NOMO-1 treated with dmso at 0.1 percent for 144 hours (cell line): ENCODE measurements at regions not wholly inside any gene's neighbourhood (a gene's known extent, or its start where the extent isn't known, plus 50 kb on each side); places are given as distances from the start of the nearest gene placed in this dataset.
A peak's percentile ranks its signal among the peaks of the same experiment; 100 is the strongest.
"Not testable (repeated sequence)": the region's sequence is repeated elsewhere in the genome, so short reads cannot be mapped to it uniquely, and the experiment has no call there.

Source experiments
- DNase-seq: peaks from one replicate; lab custom pipeline; 2025; ENCODE audit not compliant: unreplicated experiment; lab: John Stamatoyannopoulos, UW

DNA sequence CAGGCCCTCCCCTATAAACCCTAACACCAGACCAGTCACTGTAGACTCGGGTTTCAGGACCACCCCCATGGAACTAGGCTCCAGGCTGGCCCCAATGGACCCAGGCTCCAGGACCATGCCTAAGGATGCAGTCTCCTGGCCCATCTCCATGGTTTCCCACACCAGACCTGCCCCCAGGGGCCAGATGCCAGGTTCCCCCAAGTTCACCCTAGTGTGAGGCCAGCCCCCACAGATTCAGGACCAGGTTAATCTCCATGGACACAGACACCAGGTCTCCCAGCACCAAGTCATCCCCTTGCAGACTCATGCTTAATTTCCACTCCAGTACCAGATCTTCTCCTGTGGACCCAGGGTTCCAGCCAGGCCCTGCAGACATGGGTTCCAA is 103.8 kb upstream of the LANCL2 start:
- no peak for DNase-seq

DNA sequence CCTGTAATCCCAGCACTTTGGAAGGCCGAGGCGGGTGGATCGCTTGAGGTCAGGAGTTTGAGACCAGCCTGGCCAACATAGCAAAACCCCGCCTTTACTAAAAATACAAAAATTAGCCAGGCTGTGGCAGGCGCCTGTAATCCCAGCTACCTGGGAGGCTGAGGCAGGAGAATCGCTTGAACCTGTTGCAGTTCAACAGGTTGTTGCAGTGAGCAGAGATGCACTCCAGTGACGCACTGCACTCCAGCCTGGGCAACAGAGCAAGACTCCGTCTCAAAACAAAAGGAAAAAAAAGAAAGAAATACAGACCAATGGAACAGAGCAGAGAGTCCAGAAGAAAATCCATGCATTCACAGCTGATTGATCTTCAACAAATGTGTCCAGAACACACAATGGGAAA is 99.8 kb upstream of the LANCL2 start:
- not testable (repeated sequence) for DNase-seq

DNA sequence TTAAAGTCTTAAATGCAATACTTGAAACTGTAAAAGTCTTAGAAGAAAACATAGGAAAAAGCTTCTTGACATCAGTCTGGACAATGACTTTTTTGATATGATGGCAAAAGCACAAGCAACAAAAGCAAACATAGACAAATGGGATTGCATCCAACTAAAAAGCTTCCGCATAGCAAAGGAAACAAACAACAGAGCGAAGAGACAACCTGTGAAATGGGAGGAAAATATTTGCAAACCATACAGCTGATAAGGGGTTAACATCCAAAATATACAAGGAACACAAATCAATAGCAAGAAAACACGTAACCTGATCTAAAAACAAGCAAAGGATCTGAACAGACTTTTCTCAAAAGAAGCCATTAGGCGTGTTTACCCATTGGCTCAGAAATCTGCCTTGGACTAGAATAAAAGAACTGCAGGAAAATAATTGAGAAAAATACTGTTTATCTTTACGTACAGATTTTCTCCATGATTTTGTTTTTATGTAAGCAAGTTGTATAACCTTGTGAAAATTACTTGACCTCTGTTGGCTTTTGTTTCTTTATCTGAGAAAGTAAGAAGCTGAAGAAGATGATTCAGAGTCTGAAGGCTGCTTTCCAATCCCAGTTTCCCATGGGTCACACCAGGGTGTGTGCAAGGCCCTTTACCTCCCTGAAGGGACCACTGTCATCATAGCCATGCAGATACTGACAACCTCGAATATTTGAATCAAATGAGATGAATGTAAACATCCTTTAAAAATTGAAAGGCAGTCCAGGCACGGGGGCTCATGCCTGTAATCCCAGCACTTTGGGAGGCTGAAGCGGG is 99.1 kb upstream of the LANCL2 start:
- no peak for DNase-seq

DNA sequence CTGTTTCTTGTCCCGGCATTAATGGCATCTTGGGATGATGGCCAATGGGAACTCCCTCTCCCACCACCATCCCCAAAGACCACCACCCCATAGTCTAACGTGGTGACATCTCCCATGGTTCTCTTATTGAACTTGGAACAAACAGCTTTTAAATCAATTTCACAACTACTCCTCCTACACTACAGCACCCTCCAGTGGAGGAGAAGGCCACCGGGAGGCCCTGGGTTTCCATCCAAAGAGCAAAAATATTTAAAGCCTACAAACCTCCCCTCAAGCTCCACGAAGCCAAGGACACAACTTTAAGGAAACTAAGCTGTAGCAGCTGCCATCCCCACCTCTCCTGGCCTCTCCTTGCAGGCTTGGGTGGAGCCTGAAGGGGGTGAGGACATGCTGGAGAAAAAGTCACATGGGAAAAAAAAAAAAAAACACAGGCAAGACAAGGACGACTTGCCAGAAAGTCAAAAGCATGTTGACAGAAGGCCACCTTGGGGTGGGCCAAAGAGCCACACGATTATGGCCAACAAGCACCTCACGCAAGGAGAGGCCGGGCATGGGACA is 94.0 kb upstream of the LANCL2 start:
- DNase-seq = no peak

DNA sequence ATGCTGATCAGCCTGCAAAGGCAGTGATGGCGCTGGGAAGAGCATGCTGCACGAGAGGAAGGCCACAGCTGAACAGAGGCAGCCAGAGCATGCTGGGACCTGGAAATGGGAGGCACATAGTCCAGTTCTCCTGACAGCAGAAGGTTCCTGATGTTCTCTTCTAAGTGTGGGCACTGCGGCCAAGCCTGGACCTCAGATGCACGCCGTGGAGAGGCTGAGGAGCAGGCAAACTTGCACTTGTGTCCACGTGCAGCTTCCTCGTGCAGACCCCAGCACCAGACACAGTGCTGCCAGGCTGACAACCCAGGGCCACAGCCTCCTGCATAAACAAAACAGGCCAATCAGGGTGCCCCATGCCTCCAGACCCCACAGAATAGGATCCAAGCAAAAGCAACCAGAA is 93.5 kb upstream of the LANCL2 start:
- no peak for DNase-seq

DNA sequence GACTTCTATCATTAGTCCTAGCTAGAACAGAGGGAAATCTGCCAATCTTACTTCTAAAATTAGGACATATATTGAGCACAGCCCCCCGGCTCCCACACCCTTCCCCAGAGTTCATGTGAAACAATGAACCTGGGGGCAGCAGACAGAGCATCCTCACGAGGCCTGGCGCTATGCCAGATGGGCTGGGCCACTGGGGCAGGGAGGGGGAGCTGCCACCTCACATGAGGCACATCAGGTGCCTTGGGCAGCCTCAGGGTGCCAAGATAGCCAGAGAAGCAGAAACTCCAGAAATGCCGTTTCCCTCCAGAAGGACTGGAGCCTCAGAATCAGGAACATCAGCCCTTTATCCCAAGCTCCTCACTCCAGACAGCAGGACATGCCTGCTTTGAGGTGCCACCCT is 92.8 kb upstream of the LANCL2 start:
- no peak for DNase-seq

DNA sequence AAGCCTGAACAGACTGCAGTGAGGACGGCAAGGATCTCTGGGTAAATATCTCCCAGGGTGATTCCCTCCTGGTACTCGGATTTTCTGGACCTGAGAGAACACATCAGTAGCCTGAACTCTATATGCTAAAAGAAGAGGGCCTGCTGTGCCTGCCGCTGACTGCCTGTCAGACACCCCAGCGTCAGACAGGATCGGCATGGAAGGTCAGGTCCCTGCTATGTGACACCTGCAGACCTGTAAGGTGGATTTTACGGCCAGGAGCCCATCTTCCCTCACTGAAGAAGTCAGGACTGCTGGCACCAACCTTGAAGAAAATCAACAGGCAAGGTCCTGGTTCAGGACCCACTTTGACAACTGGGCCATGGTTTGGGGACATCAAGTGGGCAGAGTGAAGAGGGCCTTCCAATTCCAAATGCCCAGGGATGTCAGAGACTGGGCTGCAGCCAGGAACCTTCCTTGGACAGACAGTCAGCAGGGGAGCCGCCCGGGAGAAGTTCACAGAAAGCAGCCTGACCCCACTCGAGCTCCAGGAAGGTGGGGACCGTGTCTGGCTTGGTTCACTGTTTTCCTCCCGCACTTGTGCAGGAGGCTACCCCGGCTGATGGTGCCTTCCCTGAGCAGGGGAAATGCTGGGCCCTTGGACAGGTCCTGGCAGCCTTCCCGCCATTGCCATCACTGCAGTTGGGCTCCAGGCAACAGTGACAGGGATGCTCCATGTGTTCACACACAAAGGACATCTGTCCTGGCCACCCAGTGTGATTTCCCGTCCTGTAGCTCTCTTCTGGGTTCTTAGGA is 91.8 kb upstream of the LANCL2 start:
- no peak for DNase-seq

DNA sequence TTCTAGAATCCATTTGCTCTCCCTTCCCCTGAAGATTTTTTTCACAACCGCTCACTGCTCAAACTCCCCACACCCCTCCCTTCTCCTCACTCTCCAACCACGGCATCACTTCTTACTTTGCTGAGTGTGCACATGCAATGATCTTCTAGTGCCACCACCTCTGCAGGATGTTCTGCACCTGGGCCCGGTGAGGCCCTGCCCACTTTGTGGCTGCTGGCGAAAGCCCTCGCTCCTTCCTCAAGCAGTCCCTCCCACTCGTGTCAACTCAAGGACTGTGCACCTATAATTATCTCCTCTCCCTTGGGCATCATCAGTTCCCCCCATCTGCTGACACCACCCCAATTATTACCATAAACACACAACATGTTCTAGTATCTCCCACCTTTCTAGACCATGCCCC is 91.0 kb upstream of the LANCL2 start:
- DNase-seq = no peak

DNA sequence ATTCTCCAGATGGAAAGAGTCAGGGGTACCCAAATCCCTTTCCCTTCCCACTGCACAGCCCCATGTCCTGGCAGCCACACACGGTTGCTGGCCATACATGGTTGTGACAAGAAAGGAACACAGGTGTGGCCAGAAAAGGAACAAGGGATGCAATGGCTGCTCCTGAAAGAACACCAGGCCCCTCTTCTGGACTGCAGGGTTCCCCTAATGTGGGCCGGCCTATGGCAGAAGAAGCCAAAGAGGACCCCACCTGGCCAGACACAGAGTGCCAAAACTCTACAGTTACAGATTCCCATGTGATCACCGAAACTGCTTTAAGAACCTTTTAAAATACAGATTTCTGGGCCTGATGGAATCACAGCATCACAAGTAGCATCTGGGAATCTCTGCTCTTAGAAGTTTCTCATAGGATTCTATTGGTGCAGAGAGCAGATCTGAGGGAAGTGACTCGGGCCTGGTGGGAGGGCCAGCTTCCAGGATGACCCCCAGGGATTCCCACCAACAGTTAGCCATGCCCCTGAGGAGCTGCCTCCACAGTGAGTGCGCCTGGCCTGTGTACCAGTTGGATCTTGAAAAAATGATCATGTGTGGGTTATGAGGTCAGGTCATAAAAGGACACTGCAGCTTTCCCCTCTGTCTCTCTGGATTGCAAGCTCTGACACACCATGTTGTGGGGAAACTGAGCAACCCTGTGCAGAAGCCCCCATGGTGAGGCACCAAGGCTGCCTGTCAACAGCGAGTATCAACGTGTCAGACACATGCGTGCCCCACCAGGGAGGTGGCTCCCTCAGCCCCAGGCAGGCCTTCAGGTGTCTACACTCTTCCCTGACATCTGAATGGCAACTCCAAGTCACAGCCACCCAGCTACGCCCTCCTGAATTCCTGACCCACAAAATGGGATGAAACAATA is 89.6 kb upstream of the LANCL2 start:
- no peak for DNase-seq

DNA sequence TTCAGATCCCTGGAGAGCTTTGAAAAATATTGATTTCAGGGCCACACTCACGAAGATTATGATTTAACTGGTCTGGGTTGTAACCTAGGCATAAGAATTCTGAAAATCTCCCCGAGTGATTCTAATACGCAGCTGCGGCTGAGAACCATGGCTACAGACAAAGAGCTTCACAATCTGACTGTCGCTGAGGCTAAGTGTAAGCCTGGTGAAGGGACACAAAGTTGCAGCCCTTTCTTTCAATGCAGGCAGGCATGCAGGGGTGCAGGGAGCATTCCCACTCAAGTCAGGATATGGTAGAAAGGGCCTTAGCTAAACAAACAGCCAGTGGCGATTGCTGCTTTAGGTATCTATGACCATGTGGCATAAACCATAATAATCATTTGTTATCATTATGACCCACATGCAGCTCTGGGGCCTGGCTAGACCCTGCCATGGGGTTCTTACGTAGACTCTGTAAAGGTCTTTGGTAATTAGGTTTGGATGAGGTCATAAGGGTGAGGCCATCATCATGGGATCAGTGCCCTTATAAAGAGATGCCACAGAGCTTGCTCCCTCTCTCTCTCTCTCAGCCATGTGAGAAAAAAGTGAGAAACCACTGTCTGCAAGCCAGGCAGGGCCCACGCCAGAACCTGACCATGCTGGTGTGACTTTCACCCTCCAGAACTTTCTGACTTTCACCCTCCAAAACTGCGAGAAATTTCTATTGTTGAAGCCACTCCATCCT is 88.4 kb upstream of the LANCL2 start:
- no peak for DNase-seq

DNA sequence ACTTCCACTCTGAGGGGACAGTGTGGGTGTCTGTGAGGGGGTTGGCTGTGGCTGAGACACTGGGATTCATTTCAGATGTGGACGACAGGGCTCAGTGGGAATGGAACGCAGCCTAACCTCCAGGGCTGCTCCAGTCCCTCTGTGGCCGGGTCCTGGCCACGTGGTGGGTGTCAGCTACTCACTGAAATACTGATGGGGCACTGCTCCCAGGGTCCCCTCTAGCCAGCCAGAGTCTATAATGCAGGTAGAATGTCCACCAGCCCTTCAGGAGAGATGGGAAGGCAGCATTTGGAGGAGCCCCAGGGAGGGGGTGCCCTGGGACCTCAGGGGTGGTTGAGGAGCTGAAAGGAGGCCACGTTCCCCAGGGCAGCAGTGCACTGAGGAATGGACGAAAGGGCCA is 87.2 kb upstream of the LANCL2 start:
- DNase-seq = no peak

DNA sequence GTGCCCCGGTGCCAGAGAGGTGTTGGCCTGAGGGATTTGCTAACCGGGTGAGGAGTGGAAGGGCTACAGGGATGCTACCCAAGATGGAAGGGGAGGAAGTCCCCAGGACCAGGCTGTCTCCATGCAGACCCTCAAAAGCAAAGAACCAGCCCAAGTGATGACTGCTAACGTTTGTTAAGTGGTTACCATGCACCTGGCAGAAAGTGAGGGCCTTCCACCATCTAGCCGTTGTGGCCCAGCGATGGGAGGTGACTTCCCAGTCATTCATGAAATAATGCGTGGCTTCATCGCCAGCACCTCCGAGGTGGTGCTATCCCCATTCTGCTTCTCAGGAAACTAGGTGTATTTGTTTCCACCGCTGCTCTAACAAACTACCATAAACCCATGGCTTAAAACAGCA is 86.8 kb upstream of the LANCL2 start:
- DNase-seq = no peak

DNA sequence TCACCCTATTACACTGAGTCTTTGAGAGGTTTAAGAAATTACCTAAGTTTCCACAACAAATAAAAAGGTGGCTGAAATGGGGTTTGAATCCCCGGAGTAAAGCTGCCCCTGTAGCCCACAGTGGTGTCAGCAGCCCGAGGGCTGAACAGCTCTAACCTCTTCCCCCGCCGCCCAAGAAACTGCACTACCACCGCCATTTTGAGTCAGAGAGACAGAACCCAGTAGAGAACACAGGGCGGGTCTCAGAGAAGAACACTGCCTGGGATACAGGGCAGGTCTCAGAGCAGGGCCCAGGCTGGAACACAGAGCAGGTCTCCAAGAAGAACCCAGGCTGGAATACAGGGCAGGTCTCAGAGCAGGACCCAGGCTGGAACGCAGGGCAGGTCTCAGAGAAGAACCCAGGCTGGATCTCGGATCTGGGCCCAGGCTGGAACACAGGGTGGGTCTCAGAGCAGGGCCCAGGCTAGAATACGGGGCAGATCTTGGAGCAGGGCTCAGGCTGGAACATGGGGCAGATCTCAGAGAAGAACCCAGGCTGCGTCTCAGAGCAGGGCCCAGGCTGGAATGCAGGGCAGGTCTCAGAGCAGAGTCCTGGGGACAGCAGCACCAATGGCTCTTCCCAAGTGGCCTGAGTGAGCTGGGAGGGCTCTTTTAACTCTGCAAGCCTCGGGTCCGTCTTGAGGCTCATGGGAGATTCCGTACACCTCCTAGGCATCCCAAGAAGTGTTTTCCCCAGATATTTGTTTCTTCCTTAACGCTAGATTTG is 85.9 kb upstream of the LANCL2 start:
- DNase-seq = no peak

DNA sequence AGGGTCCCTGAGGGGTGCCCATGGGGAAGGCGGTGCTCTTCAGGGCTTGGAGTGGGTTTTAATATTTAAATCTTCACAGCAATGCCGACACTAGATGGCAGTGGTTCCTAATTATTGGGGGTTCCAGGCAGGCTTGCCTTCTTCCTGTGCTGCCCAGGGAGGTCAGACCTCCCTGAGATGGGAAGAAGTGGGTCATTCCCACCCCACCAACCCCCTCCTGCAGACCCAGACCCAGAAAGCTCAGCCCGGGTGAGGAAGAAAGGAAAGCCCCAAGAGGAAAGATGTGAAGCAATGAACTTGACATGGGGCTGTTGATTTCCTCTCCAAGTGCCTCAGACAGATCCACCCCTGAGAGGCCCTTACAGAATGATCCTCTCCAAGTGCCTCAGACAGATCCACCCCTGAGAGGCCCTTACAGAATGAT is 85.1 kb upstream of the LANCL2 start:
- peak; percentile 19 for DNase-seq

DNA sequence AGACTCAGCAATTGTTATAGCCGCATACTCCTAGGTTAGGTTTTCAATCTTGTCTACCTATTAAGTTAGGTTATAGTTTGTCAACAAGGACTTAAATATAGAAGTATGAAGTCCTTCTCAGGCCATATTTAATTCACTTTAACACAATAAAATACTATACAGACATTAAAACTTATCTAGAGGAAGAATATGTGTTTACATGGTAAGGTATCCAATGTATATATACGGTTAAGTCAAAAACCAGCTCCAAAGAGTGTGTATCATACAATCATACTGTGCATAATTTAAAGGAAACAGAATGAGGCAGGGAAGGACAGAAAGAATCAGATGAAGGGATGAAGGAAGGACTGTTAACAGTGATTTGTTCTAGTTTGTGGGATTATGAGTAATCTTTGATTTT is 79.5 kb upstream of the LANCL2 start:
- no peak for DNase-seq

DNA sequence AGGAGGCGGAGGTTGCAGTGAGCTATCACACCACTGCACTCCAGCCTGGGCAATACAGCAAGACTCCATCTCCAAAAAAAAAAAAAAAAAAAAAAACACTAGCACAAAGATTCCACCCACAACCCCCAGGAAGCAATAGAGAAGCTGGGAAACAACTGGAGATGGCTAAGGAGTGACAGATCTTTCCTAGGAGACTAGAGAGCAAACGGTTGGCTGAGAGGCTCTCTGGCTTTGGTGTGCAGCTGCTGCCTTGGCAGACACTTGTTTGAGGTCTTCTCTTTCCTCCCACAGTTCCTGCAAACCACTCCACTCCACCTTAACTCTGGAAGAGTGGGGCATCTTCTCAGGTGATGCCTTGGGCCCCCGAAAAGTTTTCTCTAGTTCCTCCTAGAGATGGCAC is 78.5 kb upstream of the LANCL2 start:
- no peak for DNase-seq

DNA sequence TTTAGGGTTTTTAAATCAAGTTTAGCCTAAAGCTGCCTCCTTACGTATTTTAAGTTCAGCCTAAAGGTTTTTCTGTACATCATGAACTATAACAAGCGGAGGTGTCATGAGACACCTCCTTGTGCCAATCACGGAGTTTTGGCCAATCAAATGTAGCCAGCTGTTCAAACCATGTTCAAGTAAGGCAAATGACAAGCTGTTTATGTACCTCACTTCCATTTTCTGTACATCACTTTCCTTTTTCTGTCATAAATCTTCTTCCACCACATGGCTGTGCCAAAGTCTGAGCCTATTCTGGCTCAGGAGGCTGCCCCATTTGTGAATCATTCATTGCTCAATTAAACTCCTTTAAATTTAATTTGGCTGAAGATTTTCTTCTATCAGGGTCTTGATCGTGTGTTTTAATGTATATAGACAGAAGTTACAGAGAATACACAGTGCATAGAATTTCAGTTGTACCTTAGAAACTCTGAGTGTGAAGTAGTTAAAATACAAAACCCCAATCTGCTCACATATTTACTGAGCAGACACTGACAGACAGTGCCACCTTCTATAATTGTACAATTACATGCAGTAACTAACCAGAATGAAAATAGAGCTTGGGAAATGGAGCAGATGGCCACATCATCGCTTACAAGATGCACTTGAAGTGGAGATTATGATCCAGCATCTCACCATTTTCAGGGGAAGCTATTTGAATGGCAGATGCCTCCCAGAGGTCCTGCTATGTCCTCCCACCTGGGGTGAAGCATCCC is 76.9 kb upstream of the LANCL2 start:
- no peak for DNase-seq

DNA sequence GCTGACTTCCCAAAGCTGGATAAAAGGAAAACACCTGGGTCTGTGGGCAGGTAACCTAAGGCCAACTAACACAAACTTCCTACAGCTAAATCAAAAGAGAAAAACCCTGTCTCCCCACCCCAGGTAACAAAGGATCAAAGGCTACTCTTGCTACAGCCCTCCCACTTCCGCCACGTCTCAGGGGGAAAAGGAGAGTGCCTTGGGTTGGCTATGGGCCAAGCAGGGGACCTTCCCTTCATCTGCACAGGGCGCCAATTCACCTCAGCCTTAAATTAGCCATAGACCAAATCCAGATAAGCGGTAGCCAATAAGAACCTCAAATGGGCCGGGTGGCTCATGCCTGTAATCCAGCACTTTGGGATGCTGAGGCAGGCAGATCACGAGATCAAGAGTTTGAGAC is 69.1 kb upstream of the LANCL2 start:
- no peak for DNase-seq
